OCI-LY1 (cell line): ENCODE measurements at regions not wholly inside any gene's neighbourhood (a gene's known extent, or its start where the extent isn't known, plus 50 kb on each side); places are given as distances from the start of the nearest gene placed in this dataset.

ENCODE experiments used
- H2AFZ ChIP-seq: fragments of 200-600 bp; sonication (generic), shearing (Covaris generic); 2 replicates; pipeline ENCODE4 v1.6.0; 2014; ENCODE audit warnings: antibody characterized with exemption, mild to moderate bottlenecking, low read length
- H3F3A ChIP-seq: fragments of 200-600 bp; sonication (generic), shearing (Covaris generic); 2 replicates; pipeline ENCODE4 v1.6.0; 2014; ENCODE audit warnings: mild to moderate bottlenecking, antibody characterized with exemption, low read length, moderate library complexity; ENCODE audit not compliant: insufficient read depth
- H3K27ac ChIP-seq: fragments of 200-600 bp; sonication (generic); 2 replicates; pipeline ENCODE4 v1.5.1; 2014; ENCODE audit warnings: low read length, mixed run types, mild to moderate bottlenecking, low read depth; ENCODE audit not compliant: poor library complexity, severe bottlenecking
- H3K27me3 ChIP-seq: fragments of 200-600 bp; sonication (generic); 2 replicates; pipeline ENCODE4 v1.6.0; 2014; ENCODE audit warnings: antibody characterized with exemption, mild to moderate bottlenecking, low read length, moderate library complexity; ENCODE audit not compliant: insufficient read depth
- H3K36me3 ChIP-seq: fragments of 200-600 bp; sonication (generic); 2 replicates; pipeline ENCODE4 v1.6.1; 2014; ENCODE audit warnings: mild to moderate bottlenecking, antibody characterized with exemption, low read length, moderate library complexity, mixed read lengths; ENCODE audit not compliant: insufficient read depth
- H3K4me1 ChIP-seq: fragments of 200-600 bp; sonication (generic); 2 replicates; pipeline ENCODE4 v1.5.1; 2014; ENCODE audit warnings: mild to moderate bottlenecking, low read length, moderate library complexity; ENCODE audit not compliant: insufficient read depth, severe bottlenecking
- H3K4me2 ChIP-seq: fragments of 200-600 bp; sonication (generic), shearing (Covaris generic); 2 replicates; pipeline ENCODE4 v1.6.1; 2014; ENCODE audit warnings: low read length
- H3K4me3 ChIP-seq: fragments of 200-600 bp; sonication (generic); 2 replicates; pipeline ENCODE4 v1.5.1; 2014; ENCODE audit warnings: low read length, low read depth, mild to moderate bottlenecking, mixed read lengths; ENCODE audit not compliant: poor library complexity, severe bottlenecking
- H3K79me2 ChIP-seq: fragments of 200-600 bp; shearing (Covaris generic); 2 replicates; pipeline ENCODE4 v1.6.1; 2016; ENCODE audit warnings: mixed run types, low read length, mixed read lengths; ENCODE audit not compliant: insufficient read depth
- H3K9ac ChIP-seq: fragments of 200-600 bp; sonication (generic), shearing (Covaris generic); 2 replicates; pipeline ENCODE4 v1.6.1; 2014; ENCODE audit warnings: mild to moderate bottlenecking, low read length, mixed read lengths
- H3K9me2 ChIP-seq: fragments of 200-600 bp; sonication (generic), shearing (Covaris generic); 2 replicates; pipeline ENCODE4 v1.6.1; 2014; ENCODE audit warnings: low read depth, mild to moderate bottlenecking, low read length, mixed read lengths
- H3K9me3 ChIP-seq: fragments of 200-600 bp; shearing (Covaris generic); 2 replicates; pipeline ENCODE4 v1.6.1; 2014; ENCODE audit warnings: low read length, mixed read lengths
- H4K20me1 ChIP-seq: fragments of 200-600 bp; sonication (generic), shearing (Covaris generic); 2 replicates; pipeline ENCODE4 v1.6.0; 2016; ENCODE audit warnings: mild to moderate bottlenecking, low read length; ENCODE audit not compliant: insufficient read depth
- EZH2 ChIP-seq: fragments of 200-600 bp; sonication (generic), shearing (Covaris generic); IDR thresholded peaks from 2 replicates; pipeline ENCODE4 v1.8.0; 2017; ENCODE audit warnings: borderline replicate concordance, mixed run types, mild to moderate bottlenecking, antibody characterized with exemption, low read length, moderate library complexity, mixed read lengths
- TF ChIP-seq, protein P1 (sequence below): fragments of 200-600 bp; sonication (generic), shearing (Covaris generic); IDR thresholded peaks from 2 replicates; pipeline ENCODE4 v1.5.1; 2017; ENCODE audit warnings: mild to moderate bottlenecking, antibody characterized with exemption, low read length, moderate library complexity, mixed read lengths

GRCh38 chr5:108521011-108521700 lies 139.3 kb upstream of the FBXL17 start:
- no peaks in the 10 kb centered on the region for H3K27me3 ChIP-seq
- H4K20me1 ChIP-seq, result no peaks in the 10 kb centered on the region
- H3K4me3 ChIP-seq, result peak overlapping the region; percentile 20
- no peak overlapping the region for H2AFZ ChIP-seq
- H3K36me3 ChIP-seq, result no peaks in the 10 kb centered on the region
- no peaks in the 10 kb centered on the region for H3K9me2 ChIP-seq
- H3K79me2 ChIP-seq, result no peaks in the 10 kb centered on the region
- H3K4me2 ChIP-seq, result peak overlapping the region; percentile 52
- H3F3A ChIP-seq, result 0 out of 2 replicates have a peak, but pooled peaks cover 3% of the 10 kb centered on the region
- H3K4me1 ChIP-seq, result peaks cover 64% of the 10 kb centered on the region
- H3K27ac ChIP-seq, result peak overlapping the region; percentile 86
- H3K9me3 ChIP-seq, result no peaks in the 10 kb centered on the region
- no peak for TF ChIP-seq EZH2
- TF ChIP-seq, protein P1, sequence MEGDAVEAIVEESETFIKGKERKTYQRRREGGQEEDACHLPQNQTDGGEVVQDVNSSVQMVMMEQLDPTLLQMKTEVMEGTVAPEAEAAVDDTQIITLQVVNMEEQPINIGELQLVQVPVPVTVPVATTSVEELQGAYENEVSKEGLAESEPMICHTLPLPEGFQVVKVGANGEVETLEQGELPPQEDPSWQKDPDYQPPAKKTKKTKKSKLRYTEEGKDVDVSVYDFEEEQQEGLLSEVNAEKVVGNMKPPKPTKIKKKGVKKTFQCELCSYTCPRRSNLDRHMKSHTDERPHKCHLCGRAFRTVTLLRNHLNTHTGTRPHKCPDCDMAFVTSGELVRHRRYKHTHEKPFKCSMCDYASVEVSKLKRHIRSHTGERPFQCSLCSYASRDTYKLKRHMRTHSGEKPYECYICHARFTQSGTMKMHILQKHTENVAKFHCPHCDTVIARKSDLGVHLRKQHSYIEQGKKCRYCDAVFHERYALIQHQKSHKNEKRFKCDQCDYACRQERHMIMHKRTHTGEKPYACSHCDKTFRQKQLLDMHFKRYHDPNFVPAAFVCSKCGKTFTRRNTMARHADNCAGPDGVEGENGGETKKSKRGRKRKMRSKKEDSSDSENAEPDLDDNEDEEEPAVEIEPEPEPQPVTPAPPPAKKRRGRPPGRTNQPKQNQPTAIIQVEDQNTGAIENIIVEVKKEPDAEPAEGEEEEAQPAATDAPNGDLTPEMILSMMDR, result no peak
- peak overlapping the region; percentile 48 for H3K9ac ChIP-seq

GRCh38 chr5:108516785-108517184 lies 134.9 kb upstream of the FBXL17 start:
- H4K20me1 ChIP-seq, result no peaks in the 10 kb centered on the region
- TF ChIP-seq, protein P1, result no peak
- TF ChIP-seq EZH2, result no peak
- H3K9me2 ChIP-seq, result no peaks in the 10 kb centered on the region
- H3K79me2 ChIP-seq, result no peaks in the 10 kb centered on the region
- no peak overlapping the region for H2AFZ ChIP-seq
- no peaks in the 10 kb centered on the region for H3K36me3 ChIP-seq
- H3K4me1 ChIP-seq, result peaks cover 36% of the 10 kb centered on the region
- no peak overlapping the region for H3K4me3 ChIP-seq
- no peak overlapping the region for H3K4me2 ChIP-seq
- no peaks in the 10 kb centered on the region for H3K27me3 ChIP-seq
- no peaks in the 10 kb centered on the region for H3K9me3 ChIP-seq
- 0 out of 2 replicates have a peak, but pooled peaks cover 3% of the 10 kb centered on the region for H3F3A ChIP-seq
- H3K9ac ChIP-seq, result no peak overlapping the region
- H3K27ac ChIP-seq, result no peak overlapping the region

- Histone ChIP-seq H3F3A (no peaks in the 10 kb centered on the region), H3K9me2 (no peaks in the 10 kb centered on the region), H4K20me1 (no peaks in the 10 kb centered on the region), H3K27me3 (no peaks in the 10 kb centered on the region), H3K79me2 (no peaks in the 10 kb centered on the region), H3K4me2 (no peak overlapping the region), H3K9ac (no peak overlapping the region), H3K36me3 (no peaks in the 10 kb centered on the region), H3K27ac (no peak overlapping the region), H3K9me3 (no peaks in the 10 kb centered on the region), H2AFZ (0 out of 2 replicates have a peak overlapping the region, but pooled peaks have one; percentile 28), H3K4me3 (no peak overlapping the region), H3K4me1 (peaks cover 24% of the 10 kb centered on the region)
- no peak for TF ChIP-seq EZH2
- TF ChIP-seq, protein P1, result no peak
Measured at GRCh38 chr5:108515517-108516105, 133.7 kb upstream of the FBXL17 start.
